ENCODE measurements at regions not wholly inside any gene's neighbourhood (a gene's known extent, or its start where the extent isn't known, plus 50 kb on each side); places are given as distances from the start of the nearest gene placed in this dataset.

DNA sequence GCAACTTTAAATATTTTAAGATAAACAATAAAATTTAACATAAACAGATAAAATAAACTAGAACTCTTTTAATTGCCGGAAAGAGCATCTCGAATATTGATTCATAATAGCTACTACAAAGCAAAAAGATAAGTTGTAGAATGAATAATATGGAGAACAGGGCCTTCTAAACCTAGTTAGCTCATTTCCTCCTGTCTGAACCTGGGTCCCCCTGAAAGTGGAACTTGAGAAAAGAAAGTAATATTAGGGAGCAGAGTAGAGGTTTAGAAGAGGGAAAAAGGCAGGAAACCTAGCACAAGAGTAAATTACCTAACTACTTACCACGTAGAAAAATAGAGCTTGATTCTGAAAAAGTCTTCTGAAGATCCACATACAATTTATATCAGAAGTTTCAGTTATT, 80.7 kb upstream of the NETO1 start:
- no peak for ATAC-seq
- TF ChIP-seq, protein P1, sequence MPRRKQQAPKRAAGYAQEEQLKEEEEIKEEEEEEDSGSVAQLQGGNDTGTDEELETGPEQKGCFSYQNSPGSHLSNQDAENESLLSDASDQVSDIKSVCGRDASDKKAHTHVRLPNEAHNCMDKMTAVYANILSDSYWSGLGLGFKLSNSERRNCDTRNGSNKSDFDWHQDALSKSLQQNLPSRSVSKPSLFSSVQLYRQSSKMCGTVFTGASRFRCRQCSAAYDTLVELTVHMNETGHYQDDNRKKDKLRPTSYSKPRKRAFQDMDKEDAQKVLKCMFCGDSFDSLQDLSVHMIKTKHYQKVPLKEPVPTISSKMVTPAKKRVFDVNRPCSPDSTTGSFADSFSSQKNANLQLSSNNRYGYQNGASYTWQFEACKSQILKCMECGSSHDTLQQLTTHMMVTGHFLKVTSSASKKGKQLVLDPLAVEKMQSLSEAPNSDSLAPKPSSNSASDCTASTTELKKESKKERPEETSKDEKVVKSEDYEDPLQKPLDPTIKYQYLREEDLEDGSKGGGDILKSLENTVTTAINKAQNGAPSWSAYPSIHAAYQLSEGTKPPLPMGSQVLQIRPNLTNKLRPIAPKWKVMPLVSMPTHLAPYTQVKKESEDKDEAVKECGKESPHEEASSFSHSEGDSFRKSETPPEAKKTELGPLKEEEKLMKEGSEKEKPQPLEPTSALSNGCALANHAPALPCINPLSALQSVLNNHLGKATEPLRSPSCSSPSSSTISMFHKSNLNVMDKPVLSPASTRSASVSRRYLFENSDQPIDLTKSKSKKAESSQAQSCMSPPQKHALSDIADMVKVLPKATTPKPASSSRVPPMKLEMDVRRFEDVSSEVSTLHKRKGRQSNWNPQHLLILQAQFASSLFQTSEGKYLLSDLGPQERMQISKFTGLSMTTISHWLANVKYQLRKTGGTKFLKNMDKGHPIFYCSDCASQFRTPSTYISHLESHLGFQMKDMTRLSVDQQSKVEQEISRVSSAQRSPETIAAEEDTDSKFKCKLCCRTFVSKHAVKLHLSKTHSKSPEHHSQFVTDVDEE (CRISPR knock-in tag; IDR thresholded peaks at IDR 0.05): no peak
- TF ChIP-seq, protein P2, sequence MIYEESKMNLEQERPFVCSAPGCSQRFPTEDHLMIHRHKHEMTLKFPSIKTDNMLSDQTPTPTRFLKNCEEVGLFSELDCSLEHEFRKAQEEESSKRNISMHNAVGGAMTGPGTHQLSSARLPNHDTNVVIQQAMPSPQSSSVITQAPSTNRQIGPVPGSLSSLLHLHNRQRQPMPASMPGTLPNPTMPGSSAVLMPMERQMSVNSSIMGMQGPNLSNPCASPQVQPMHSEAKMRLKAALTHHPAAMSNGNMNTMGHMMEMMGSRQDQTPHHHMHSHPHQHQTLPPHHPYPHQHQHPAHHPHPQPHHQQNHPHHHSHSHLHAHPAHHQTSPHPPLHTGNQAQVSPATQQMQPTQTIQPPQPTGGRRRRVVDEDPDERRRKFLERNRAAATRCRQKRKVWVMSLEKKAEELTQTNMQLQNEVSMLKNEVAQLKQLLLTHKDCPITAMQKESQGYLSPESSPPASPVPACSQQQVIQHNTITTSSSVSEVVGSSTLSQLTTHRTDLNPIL (CRISPR knock-in tag; IDR thresholded peaks at IDR 0.05; ENCODE audit: low read depth): no peak
- no peak for TF ChIP-seq ISL1 (CRISPR knock-in tag; IDR thresholded peaks at IDR 0.05)
- no peak for TF ChIP-seq ZNF70 (CRISPR knock-in tag; IDR thresholded peaks at IDR 0.05)
- no peak for TF ChIP-seq ZC3H10 (CRISPR knock-in tag; IDR thresholded peaks at IDR 0.05)
- no peak for TF ChIP-seq CSDC2 (CRISPR knock-in tag; IDR thresholded peaks at IDR 0.05)
- no peak for TF ChIP-seq ZNF565 (CRISPR knock-in tag; conservative IDR thresholded peaks at IDR 0.05; ENCODE audit: low read depth)
- TF ChIP-seq ESRRG (CRISPR knock-in tag; IDR thresholded peaks at IDR 0.05): no peak
- TF ChIP-seq, protein P3, sequence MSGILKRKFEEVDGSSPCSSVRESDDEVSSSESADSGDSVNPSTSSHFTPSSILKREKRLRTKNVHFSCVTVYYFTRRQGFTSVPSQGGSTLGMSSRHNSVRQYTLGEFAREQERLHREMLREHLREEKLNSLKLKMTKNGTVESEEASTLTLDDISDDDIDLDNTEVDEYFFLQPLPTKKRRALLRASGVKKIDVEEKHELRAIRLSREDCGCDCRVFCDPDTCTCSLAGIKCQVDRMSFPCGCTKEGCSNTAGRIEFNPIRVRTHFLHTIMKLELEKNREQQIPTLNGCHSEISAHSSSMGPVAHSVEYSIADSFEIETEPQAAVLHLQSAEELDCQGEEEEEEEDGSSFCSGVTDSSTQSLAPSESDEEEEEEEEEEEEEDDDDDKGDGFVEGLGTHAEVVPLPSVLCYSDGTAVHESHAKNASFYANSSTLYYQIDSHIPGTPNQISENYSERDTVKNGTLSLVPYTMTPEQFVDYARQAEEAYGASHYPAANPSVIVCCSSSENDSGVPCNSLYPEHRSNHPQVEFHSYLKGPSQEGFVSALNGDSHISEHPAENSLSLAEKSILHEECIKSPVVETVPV (CRISPR knock-in tag; IDR thresholded peaks at IDR 0.05): no peak
- TF ChIP-seq ZNF8 (CRISPR knock-in tag; IDR thresholded peaks at IDR 0.05): no peak
- TF ChIP-seq TOX (CRISPR knock-in tag; IDR thresholded peaks at IDR 0.05; ENCODE audit: borderline replicate concordance): no peak
- no peak for TF ChIP-seq ZFP30 (CRISPR knock-in tag; IDR thresholded peaks at IDR 0.05)
- no peak for TF ChIP-seq ARNTL (CRISPR knock-in tag; IDR thresholded peaks at IDR 0.05; ENCODE audit: borderline replicate concordance, low read depth)
- no peak for TF ChIP-seq OSR1 (CRISPR knock-in tag; IDR thresholded peaks at IDR 0.05)
- TF ChIP-seq RARB (CRISPR knock-in tag; IDR thresholded peaks at IDR 0.05): no peak
- TF ChIP-seq, protein P4, sequence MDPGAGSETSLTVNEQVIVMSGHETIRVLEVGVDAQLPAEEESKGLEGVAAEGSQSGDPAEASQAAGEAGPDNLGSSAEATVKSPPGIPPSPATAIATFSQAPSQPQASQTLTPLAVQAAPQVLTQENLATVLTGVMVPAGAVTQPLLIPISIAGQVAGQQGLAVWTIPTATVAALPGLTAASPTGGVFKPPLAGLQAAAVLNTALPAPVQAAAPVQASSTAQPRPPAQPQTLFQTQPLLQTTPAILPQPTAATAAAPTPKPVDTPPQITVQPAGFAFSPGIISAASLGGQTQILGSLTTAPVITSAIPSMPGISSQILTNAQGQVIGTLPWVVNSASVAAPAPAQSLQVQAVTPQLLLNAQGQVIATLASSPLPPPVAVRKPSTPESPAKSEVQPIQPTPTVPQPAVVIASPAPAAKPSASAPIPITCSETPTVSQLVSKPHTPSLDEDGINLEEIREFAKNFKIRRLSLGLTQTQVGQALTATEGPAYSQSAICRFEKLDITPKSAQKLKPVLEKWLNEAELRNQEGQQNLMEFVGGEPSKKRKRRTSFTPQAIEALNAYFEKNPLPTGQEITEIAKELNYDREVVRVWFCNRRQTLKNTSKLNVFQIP (CRISPR knock-in tag; IDR thresholded peaks at IDR 0.05; ENCODE audit: borderline replicate concordance, low read depth): no peak
- TF ChIP-seq PPARA (CRISPR knock-in tag; IDR thresholded peaks at IDR 0.05; ENCODE audit: borderline replicate concordance): no peak

DNA sequence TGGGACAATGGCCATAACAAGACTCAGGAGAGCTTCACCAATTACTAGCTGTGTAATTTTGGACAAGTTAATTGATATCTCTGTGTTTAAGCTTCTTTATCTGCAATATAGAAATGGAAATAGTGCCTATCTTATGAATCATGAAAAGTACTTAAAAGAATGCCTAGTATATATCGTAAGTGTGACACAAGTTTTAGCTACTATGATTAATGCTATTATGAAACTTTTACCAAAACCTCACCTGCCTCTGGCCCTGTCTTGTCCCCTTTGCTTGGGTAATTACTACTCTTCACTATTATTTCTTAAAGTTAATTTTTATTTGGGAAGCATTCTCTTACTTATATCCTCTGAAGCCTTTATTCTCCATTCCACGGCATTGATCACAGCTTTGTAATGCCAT, 75.0 kb upstream of the NETO1 start:
- TF ChIP-seq, protein P3 (CRISPR knock-in tag; IDR thresholded peaks at IDR 0.05): no peak
- ATAC-seq: no peak

DNA sequence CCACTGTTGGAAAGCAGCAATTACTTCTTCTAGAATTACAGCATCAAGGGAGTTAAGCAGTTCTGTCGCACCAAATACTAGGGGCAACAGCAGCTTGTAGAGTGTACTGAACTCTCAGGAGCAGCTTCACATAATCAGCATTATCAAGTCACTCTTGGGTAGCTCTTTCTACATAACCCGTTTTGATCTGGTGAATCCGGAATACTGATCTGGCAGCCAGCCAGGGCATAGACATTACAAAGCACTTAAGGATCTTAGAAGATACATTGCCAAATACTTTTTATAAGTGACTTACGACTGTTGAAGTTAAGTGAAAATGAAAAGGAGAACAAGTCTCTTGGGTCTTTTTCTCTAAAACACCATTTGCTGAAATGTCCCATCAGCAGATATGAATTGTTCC, 73.2 kb upstream of the NETO1 start:
- no peak for ATAC-seq
- no peak for TF ChIP-seq ZNF70 (CRISPR knock-in tag; IDR thresholded peaks at IDR 0.05)
- no peak for TF ChIP-seq ZFP3 (CRISPR knock-in tag; IDR thresholded peaks at IDR 0.05)
- no peak for TF ChIP-seq OSR1 (CRISPR knock-in tag; IDR thresholded peaks at IDR 0.05)
- TF ChIP-seq SNAI2 (CRISPR knock-in tag; IDR thresholded peaks at IDR 0.05): no peak
- no peak for TF ChIP-seq CSDC2 (CRISPR knock-in tag; IDR thresholded peaks at IDR 0.05)
- TF ChIP-seq ISL1 (CRISPR knock-in tag; IDR thresholded peaks at IDR 0.05): no peak
- TF ChIP-seq, protein P2 (CRISPR knock-in tag; IDR thresholded peaks at IDR 0.05; ENCODE audit: low read depth): no peak
- TF ChIP-seq, protein P4 (CRISPR knock-in tag; IDR thresholded peaks at IDR 0.05; ENCODE audit: borderline replicate concordance, low read depth): no peak
- no peak for TF ChIP-seq TCF4 (CRISPR knock-in tag; IDR thresholded peaks at IDR 0.05; ENCODE audit: borderline replicate concordance)
- TF ChIP-seq, protein P1 (CRISPR knock-in tag; IDR thresholded peaks at IDR 0.05): no peak
- no peak for TF ChIP-seq GLIS3 (CRISPR knock-in tag; IDR thresholded peaks at IDR 0.05)
